Inflammatory macrophage treated with lipopolysaccharide for 1 hour (primary cell): ENCODE measurements at regions not wholly inside any gene's neighbourhood (a gene's known extent, or its start where the extent isn't known, plus 50 kb on each side); places are given as distances from the start of the nearest gene placed in this dataset.
"Not testable (repeated sequence)": the region's sequence is repeated elsewhere in the genome, so short reads cannot be mapped to it uniquely, and the experiment has no call there.

Source experiments
- DNase-seq, 2 donors: peaks; one replicate each; pipeline ENCODE4 v3.0.0-alpha.2; 2020 to 2022

DNA sequence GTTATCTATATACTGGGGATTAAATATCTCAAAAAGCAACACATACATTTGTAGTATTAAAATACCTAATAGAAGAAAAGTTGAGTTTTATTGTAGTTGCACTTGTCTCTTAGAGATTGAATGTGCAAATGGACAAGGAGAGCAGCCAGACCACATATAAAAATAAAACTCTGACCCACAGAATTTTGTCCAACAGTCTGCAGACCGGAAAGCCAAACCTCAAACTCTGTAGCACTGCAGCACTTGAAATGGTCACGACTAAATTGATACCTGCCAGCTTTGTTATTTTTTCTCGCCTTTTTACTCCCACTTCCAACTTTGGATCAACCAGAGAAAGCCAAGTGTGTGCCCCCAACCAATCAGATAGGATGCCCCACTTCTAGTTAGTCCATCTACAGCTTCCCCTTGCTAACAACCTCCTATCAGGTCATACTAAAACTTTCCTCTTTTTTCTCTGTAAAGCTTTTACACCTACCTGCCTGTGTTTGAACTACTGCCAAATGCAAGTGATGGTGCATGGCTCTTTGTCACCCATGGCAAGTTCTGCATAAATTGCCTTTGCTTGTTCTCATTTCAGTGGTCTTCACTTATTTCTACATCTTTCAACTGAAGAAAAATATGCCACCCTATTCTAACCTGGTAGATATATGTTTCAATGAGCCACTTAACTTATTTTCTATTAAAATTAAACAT, 1250.7 kb upstream of the SPRY2 start:
- DNase-seq: no peak

DNA sequence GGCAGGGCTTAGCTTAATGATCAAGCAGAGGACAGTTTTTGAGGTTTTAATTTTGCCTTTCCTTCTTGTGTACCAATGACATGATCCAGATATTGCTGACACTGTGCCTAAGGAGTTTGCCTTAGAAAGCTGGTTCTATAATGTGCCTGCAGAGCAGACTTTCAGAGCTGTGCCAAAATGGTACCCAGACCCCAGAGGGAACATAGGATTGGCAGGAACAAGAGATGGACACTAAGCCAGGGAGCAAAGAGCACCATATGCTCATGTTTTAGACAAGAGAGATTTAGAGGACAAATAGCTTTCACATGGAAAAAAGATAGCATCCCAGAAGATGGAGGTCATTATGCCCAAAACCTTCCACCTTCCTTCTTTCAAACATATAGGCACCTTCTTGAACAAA, 1241.5 kb upstream of the SPRY2 start:
- DNase-seq: no peak

DNA sequence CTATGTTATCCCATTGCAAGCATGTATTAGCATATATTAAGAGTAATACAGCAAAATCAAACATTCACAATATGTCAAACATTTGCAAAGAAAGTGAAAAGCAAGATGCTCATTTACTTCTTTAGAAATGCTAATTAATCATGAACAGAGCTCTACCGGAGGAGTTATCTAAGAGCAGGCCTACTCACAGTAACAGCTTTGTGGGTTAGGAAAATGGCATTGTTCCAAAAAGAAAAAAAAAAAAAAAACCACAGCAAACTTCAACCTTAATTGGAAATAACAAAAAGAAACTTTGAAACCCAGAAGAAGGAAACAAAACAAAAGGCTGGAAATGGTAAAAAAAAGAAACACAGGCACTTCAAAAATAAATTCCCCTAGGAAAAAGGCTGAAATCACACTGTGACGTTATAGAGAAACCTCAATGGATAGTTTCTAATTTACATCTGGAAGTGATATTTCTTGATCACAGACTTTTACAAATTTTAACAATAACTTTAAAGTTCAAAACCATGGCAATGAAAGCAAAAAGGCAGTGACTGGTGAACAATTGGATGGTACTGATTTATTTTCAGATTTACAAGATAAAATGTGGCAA, 1236.8 kb upstream of the SPRY2 start:
- DNase-seq: no peak

DNA sequence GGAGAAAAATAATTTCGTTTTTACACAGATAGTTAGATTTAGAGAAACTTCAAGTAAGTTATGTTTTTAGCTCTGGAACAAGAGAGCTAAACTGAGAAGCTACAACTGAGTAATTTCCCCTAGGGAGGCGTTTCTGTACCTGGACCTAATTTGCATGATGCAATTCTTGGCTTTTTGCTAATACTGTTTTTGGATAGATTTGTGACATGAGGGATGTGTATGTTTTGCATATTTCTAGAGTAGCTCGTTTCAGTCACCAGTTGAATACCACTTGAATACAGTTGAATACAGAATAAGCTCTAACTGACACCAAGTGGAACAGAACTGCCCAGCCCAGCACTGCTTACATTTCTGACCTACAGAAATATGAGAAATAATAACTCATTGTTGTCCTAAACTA, 1227.9 kb upstream of the SPRY2 start:
- no peak for DNase-seq

DNA sequence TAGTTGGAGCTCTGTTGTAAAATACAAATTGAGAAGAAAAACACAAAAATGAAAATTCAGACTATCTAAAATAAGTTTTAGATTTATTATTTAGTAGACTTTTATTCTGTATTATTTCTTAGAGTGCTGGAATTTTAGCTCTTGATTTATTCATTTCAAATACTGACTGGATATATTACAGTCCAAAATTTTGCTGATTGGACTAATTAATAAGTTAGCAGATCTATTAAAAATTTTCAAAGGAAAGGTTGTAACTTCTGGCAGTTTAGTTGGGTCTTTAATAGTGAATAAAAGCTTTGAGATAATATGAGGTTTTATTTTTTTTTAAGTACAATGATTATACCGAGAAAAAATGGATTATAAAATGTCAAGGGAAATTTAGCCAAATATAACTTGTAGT, 1224.9 kb upstream of the SPRY2 start:
- DNase-seq: no peak

DNA sequence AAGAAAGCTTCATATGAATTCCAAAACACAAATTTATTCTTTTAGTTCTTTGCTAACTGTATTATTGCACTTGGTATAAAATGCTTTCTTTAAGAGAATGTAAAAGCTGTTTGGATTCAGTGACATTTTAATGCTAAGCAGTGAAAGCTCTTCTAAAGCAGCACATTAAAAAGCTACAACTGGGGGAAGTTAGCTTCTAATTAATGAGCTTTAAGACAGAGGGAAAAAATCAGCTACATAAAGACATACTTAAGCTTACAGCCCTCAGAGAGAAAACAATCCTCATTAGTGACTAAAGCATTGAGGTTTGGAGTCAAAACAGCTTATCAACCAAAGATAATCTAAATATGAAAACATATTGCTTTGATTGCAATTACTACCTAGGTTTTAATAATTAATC, 1222.2 kb upstream of the SPRY2 start:
- DNase-seq: no peak

DNA sequence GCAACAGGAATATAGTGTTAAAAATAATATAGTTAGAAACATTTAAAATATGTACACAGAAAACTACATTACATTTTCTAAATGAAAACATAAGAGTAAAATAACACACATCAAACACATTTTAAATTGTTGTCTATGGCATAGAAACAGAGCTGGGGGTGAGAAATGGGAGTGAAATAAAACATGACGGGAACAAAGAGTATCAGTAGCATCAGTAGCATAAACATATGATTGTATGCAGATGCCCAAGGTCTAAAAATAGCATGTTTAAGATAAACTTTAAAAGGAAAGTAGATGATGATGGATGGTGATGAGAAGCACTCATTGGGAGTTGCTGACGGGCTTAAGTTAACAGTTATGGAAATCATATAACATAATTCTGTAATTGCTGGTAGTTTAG, 1221.7 kb upstream of the SPRY2 start:
- DNase-seq: no peak

DNA sequence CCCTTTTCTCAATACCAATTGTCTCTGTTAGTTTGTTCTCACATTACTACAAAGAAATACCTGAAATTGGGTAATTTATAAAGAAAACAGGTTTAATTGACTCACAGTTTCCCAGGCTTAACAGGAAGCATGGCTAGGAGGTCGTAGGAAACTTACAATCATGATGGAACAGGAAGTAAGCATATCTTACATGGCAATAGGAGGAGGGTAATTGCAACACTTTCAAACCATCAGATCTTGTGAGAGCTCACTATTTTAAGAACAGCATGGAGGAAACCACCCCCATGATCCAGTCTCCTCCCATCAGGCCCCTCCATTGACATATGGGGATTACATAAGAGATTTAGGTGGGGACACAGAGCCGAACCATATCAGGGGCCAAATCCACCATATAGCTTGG, 1210.1 kb upstream of the SPRY2 start:
- DNase-seq: no peak

DNA sequence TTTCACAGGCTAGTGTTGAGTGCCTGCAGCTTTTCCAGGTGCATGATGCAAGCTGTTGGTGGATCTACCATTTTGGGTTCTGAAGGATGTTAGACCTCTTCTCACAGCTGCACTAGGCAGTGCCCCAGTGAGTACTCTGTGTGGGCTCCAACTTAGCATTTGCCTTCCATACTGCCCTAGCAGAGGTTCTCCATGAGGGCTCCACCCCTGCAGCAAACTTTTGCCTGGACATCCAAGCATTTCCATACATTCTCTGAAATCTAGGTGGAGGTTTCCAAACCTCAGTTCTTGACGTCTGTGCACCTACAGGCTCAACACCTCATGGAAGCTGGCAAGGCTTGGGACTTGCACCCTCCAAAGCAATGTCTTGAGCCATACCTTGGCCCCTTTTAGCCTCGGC, 1205.4 kb upstream of the SPRY2 start:
- DNase-seq: not testable (repeated sequence)

DNA sequence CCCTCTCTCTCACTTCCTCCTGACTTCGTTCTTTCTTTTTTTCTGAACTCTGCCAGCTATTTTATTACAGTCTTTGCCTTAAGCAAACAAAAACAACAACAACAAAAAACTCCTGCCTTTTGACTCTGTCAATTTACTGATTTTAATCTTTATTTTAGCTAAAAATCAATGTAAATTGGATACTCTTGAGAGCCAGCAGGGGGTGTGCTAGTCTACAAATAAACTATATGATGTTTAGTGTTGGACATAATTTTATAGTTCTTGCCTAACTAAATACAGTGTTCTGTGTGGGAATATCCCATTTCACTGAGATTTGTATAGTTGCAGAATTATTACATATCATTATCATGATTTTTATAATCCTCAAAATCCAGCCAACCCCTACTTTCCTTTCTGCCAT, 1199.9 kb upstream of the SPRY2 start:
- DNase-seq: no peak

DNA sequence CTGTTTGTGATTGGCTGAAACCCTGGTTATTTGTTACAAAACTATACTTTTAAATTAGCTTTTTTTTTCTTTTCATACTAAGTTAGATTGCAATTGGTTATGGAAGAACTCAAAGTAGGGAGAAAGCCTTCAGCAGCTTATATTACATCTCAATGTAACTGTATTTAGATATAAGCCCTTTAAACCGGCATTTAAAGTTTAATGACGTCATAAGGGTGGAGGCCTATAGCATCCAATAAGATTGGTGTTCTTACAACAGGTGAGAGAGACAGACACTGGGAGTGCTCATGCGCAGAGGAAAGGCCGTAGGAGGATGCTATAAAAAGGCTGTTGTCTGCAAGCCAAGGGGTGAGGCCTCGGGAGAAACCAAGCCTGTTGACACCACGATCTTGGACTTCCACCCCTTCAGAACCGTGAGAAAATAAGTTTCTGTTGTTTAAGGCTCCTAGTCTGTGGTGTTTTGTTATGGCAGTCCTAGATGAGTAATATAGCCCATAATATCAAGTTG, 1198.8 kb upstream of the SPRY2 start:
- DNase-seq: no peak

DNA sequence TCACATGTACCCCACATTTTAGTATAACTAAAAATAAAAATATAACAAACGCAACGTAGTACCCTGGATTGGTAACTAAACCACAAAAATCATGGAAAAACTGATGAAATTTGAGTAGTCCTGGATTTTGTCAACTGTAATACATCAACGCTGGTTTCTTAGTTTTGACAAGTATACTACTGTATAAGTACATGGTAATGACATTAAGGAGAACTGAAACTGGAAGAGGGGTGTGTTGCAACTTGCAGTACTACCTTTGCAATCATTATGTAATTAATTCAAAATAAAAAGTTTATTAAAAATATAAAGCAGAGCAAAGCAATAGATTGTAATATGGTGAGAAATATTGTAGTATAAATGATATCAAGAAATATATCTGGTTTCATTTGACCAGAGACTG, 1158.0 kb upstream of the SPRY2 start:
- DNase-seq: no peak

DNA sequence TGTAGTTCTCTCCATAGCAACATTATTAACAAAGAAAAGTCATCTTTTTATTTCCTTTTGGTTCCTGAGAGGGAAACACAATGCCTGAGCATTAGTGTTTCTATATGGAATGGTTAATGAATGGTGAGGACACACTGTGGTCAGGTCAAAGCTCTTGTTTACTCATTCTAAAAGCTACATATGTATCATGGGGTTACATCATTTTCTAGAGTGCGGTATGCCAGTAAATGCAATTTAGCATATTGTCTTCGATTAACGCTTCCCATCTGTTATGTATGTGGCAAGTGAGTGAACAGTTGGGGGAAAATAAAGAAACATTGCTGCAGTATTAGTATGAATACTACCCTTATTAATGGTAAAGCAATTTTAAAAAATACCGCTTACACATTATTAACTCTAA, 1152.2 kb upstream of the SPRY2 start:
- no peak for DNase-seq

DNA sequence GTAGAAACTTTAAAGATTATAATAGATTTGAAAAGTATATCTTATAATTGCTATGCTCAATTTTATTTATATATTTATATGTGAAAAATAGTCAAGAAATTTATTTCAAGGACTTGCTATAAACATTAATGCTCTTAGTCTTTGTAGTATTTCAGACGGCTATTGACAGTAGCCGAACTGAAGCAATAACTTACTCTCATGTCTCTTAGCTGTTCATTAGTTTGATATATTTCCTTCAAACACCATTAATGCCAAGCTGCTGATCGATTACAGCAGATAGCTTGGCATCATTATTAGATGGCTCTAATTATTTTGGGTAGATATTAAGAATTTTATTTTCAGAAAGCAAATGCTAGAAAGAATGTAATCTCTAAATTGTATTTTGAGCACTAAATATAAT, 1151.5 kb upstream of the SPRY2 start:
- no peak for DNase-seq

DNA sequence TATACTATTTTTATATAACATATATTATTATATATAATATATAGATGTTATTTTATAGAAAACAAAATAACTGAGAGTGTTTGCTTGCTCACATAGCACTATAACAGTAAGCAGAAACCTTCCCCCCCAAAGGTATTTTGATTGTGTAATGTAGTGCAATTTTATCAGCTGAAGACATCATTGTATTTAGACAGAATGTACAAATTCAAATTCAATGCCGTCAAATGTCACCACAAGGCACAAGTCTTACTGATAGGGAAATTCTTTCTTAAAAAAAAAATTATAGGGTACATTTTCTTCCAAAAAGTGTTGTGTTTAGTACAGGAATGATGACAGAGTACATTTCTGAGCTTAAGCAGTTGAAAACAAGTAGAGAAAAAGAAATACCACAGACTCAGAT, 1147.1 kb upstream of the SPRY2 start:
- no peak for DNase-seq

DNA sequence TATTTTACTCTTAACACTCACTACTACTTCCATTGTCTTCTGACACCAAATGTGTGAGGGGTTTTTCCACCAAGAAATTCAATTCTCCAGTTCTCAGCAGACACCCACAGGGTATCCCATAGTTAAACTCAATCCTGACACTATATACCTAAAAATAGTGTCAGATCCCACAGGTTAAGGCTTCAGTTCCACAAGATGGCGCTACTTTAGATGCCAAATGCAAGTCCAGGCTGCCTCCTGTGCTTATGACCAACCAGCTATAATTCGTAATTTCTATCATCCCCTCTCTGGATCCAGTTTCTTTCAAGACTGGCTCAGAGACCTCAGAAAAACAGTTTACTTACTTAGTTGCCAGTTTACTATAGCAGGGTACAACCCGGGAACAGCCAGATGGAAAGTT, 1146.2 kb upstream of the SPRY2 start:
- DNase-seq: no peak

DNA sequence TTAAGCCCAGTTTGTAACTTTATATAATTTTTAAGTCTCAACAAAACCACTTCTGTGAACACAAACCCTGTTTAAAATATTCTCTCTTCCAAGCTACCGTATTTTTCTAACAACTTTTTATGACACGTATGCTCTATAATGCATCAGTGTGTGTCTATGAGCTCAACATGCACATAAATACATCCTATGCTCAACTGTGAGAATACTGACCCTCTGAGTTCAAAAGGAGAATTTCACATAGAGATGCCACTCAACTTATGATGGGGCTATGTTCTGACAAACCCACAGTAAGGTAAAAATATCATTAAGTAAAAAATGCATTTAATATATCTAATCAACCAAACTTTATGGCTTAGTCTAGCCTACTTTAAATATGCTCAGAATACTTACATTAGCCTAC, 1139.7 kb upstream of the SPRY2 start:
- DNase-seq: no peak

DNA sequence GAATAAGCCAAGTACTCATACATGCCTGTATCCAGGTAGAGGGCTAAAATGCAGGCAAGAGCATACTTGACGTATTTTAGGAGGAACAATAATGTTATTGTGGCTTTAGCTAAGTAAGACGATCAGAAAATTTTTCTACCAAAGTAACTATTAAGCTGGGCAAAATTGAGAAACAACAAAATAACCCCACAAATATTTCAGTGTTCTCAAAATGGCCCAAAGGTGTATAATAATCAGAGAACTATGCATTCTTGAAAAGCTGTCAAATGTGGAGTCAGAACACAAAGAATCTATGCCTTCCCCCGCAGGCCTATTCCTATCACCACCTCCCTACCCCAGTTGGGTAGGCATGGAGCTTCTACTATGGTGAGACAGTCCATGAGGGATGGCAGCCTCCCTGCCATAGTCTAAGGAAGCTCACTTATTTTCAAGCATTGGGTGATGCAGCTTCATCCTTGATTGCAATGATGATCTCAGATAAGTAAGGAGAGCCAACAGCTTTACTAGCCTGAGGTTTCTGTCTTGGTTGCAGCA, 1132.5 kb upstream of the SPRY2 start:
- no peak for DNase-seq

DNA sequence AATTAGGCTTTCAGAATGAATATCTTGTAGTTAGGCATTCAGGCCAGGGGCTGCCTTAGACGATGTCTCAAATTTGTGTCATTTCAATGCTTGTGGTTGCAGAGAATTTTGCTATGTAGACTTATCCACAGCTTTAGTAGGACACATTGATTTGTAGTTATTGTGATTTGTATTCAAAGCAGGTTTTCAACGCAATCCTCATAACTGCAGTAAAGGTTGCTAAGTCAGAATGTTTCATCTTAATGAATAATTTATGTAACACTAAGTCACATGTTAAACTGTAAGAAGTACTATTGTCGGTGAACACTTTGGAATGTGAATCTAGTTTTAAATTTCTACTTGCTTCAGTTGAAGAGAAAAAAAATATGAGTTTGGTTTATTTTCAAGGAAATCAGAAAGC, 1117.2 kb upstream of the SPRY2 start:
- DNase-seq: no peak

DNA sequence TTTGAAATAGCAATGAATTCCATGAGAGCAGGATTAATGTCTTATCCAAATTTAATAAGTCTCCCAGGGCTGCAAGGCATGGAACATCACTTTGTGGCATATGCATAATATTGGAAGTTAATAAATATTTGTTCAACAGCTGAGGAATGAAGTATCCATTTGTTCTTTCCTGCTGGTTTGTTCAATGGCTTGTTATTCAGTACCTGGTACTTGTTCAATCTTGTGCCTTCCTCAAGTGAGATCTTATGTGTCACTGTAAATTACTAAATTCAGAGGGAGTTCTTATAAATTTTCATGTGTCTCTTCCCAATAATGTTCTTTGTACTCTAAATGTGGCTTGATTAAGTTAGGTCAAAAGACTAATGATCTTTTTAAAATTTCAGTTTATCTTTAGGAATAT, 1105.5 kb upstream of the SPRY2 start:
- DNase-seq: no peak

DNA sequence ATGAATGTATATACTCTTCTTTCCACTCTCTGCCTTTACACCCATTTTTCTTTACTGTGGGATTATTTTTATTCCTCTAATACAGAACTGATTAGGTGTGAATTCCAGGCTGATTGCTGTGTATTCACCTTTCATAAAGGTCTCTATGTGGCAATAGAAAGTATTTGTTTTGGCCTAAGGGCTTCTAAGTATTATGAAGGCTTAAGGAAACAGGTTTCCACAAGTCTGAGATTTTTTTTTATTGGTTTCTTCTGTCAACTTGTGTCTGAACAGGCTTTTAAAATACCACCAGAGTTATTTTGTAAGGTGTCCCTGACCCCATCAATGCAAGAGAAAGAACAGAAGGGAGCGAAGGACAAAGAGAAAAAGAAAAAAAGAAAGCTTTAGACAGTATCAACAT, 1102.0 kb upstream of the SPRY2 start:
- DNase-seq: no peak

DNA sequence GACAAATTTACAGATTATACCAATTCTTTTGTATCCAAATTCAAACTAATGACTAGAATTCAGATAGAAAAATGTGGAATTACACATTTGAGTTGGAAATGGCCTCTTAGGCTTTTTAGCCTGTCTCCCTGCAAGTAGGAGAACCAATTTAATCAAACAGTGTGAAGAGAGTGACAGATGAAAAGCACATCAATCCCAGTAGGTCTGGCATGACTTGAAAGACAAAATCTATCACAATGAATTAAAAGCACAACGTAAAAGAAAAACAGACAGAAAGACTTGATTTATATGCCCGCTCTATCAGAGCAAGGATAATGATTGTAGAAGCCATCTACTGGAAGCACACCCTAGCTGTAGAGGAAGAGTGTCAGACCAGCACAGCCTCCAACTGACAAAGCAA, 1084.4 kb upstream of the SPRY2 start:
- DNase-seq: no peak

DNA sequence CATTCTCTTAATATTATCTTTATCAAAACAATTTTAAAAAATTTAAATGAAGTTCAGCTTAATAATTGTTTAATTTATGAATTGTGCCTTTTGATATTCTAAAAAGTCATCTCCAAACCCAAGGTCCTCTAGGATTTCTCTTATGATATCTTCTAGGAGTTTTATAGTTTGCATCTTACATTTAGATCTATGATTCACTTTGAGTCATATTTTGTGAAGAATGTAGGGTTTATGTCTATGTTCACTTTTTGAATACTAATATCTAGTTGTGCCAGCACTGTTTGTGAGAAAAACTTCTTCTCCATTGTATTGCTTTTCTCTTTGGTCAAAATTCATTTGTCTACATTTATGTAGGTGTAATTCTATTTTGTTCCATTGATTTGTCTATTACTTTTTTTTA, 1068.4 kb upstream of the SPRY2 start:
- no peak for DNase-seq

DNA sequence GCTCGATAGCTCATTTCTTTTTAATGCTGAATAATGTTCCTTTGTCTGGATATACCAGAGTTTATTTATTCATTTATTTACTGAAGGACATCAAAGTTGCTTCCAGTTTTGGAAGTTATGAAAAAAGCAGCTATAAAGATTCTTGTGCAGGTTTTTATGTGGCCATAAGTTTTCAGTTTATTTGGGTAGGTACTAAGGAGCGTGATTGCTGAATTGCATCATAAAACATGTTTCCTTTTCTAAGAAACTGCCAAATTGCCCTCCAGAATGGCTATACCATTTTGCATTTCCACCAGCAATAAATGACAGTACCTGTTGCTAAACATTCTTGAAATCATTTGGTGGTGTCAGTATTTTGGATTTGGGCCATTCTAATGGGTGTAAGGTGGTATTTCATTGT, 1067.7 kb upstream of the SPRY2 start:
- DNase-seq: no peak
